GM12878 (cell line): ENCODE measurements at regions not wholly inside any gene's neighbourhood (a gene's known extent, or its start where the extent isn't known, plus 50 kb on each side); places are given as distances from the start of the nearest gene placed in this dataset.

Experiments
- ATAC-seq: fragments of 200-7000 bp; cut with Tn5 transposase; 3 replicates; pipeline ENCODE4 v1.9.1; 2020; ENCODE audit warnings: mild to moderate bottlenecking, moderate library complexity
- BruUV-seq: library from RNA; stranded (reverse); fragments of 400-500 nt; replicated peaks from 2 replicates; lab custom pipeline; 2021; lab: Mats Ljungman, UMichigan
- CTCF ChIA-PET: fragments of 300-600 bp; sonication (Branson Sonifier 250); formaldehyde crosslinking; extraction: SDS; loops from one replicate; lab custom pipeline; 2021; ENCODE audit warnings: inconsistent platforms; lab: Yijun Ruan, JAX
- POLR2A ChIA-PET: fragments of 350-600 bp; formaldehyde crosslinking; extraction: SDS; loops from one replicate; lab custom pipeline; 2021; ENCODE audit warnings: inconsistent platforms; lab: Charles Lee
- RAD21 ChIA-PET: fragments of 300-600 bp; sonication (Branson Sonifier 250); formaldehyde crosslinking; loops from one replicate; lab custom pipeline; 2023; ENCODE audit warnings: antibody characterized with exemption; ENCODE audit not compliant: unreplicated experiment; lab: Charles Lee
- SMC1A ChIA-PET: fragments of 300-600 bp; sonication (Branson Sonifier 250); formaldehyde crosslinking; loops from one replicate; lab custom pipeline; 2023; ENCODE audit not compliant: unreplicated experiment, uncharacterized antibody; lab: Charles Lee
- DNase-seq: peaks from one replicate; pipeline ENCODE4 v3.0.0-alpha.2; 2011; ENCODE audit warnings: low read depth, low spot score
- FAIRE-seq: peaks from 3 replicates; lab custom pipeline; 2011; peaks lifted over from hg19 to GRCh38; lab: Jason Lieb, UNC
- H2AFZ ChIP-seq: 2 replicates; pipeline ENCODE4 v1.6.0; 2011; ENCODE audit warnings: low read depth, low read length, control low read depth; ENCODE audit not compliant: control insufficient read depth
- H3K27ac ChIP-seq: 2 replicates; pipeline ENCODE4 v1.5.1; 2011; ENCODE audit warnings: control low read depth; ENCODE audit not compliant: control insufficient read depth, insufficient read depth
- H3K27me3 ChIP-seq, 2 experiments: replicated peaks in 1 of 2; 2 replicates each; pipeline versions ENCODE4 v1.6.0 to v1.6.1; 2011; ENCODE audit warnings: low read length in 1 of 2; ENCODE audit not compliant: control insufficient read depth in 2 of 2, insufficient read depth in 2 of 2
- H3K36me3 ChIP-seq, 2 experiments: 2 replicates each; pipeline ENCODE4 v1.5.1; 2011; ENCODE audit warnings: low read length in 1 of 2; ENCODE audit not compliant: control insufficient read depth in 2 of 2, insufficient read depth in 2 of 2
- H3K4me1 ChIP-seq: 2 replicates; pipeline ENCODE4 v1.6.1; 2011; ENCODE audit warnings: mild to moderate bottlenecking, low read length, moderate library complexity, mixed read lengths; ENCODE audit not compliant: control insufficient read depth, insufficient read depth
- H3K4me2 ChIP-seq: 2 replicates; pipeline ENCODE4 v1.6.0; 2011; ENCODE audit warnings: control low read depth; ENCODE audit not compliant: control insufficient read depth, insufficient read depth
- H3K4me3 ChIP-seq: fragments of 200-600 bp; sonication (generic); 2 replicates; pipeline ENCODE4 v1.5.1; 2016
- H3K79me2 ChIP-seq: 2 replicates; pipeline ENCODE4 v1.6.0; 2011; ENCODE audit warnings: low read length; ENCODE audit not compliant: control insufficient read depth, insufficient read depth
- H3K9ac ChIP-seq: 2 replicates; pipeline ENCODE4 v1.8.0; 2011; ENCODE audit warnings: low read length, control low read depth, mixed read lengths; ENCODE audit not compliant: control insufficient read depth, insufficient read depth
- H3K9me3 ChIP-seq: replicated peaks from 3 replicates; pipeline ENCODE4 v1.5.1; 2011; ENCODE audit warnings: mild to moderate bottlenecking, low read length; ENCODE audit not compliant: control insufficient read depth, insufficient read depth
- H4K20me1 ChIP-seq: 2 replicates; pipeline ENCODE4 v1.6.0; 2011; ENCODE audit not compliant: control insufficient read depth, insufficient read depth
- ATF7 ChIP-seq: fragments of 450-650 bp; IDR thresholded peaks from 2 replicates; pipeline ENCODE4 v1.6.1; 2016; ENCODE audit warnings: low read depth, mild to moderate bottlenecking
- EED ChIP-seq: sonication (generic); IDR thresholded peaks from 2 replicates; pipeline ENCODE4 v1.6.1; 2016; ENCODE audit warnings: antibody characterized with exemption, low read depth
- HDAC2 ChIP-seq: fragments of 200-600 bp; sonication (generic); IDR thresholded peaks from 2 replicates; pipeline ENCODE4 v1.6.1; 2017
- IKZF1 ChIP-seq: fragments of 450-650 bp; conservative IDR thresholded peaks from 2 replicates; pipeline ENCODE4 v1.6.1; 2017; ENCODE audit warnings: antibody characterized with exemption, mild to moderate bottlenecking
- JUNB ChIP-seq: IDR thresholded peaks from 2 replicates; pipeline ENCODE4 v1.6.1; 2016; ENCODE audit warnings: antibody characterized with exemption, mild to moderate bottlenecking
- MTA3 ChIP-seq: IDR thresholded peaks from 2 replicates; pipeline ENCODE4 v1.6.1; 2012; ENCODE audit warnings: low read length, inconsistent platforms, borderline replicate concordance
- MXI1 ChIP-seq: fragments of 150-350 bp; IDR thresholded peaks from 2 replicates; pipeline ENCODE4 v1.6.1; 2011; ENCODE audit warnings: low read depth, mild to moderate bottlenecking, inconsistent platforms, low read length, improper control_type of control experiment
- NR2F1 ChIP-seq: fragments of 450-650 bp; conservative IDR thresholded peaks from 2 replicates; pipeline ENCODE4 v1.6.1; 2017; ENCODE audit warnings: mild to moderate bottlenecking
- POLR2AphosphoS5 ChIP-seq: IDR thresholded peaks from 2 replicates; pipeline ENCODE4 v1.6.1; 2011; ENCODE audit warnings: mild to moderate bottlenecking, low read length, inconsistent platforms
- SPI1 ChIP-seq: IDR thresholded peaks from 2 replicates; pipeline ENCODE4 v1.6.1; 2011; ENCODE audit warnings: low read depth, mild to moderate bottlenecking, low read length, moderate library complexity, borderline replicate concordance; ENCODE audit not compliant: insufficient read depth
- WRNIP1 ChIP-seq: IDR thresholded peaks from 2 replicates; pipeline ENCODE4 v1.6.1; 2011; ENCODE audit warnings: low read depth, low read length, improper control_type of control experiment, borderline replicate concordance
- WGBS: methylation state at CpG from one replicate; pipeline ENCODE4 v1.1.6; 2016; ENCODE audit warnings: low lambda C conversion rate; ENCODE audit not compliant: insufficient replicate concordance, insufficient coverage; ENCODE audit errors: missing lambda C conversion rate; 5-methylcytosine and 5-hydroxymethylcytosine counted together
- in situ Hi-C: fragments of 300-500 bp; cut with MboI; formaldehyde crosslinking; loops from 9 replicates; pipeline ENCODE4 v1.14.3; 2018; ENCODE audit warnings: mixed read lengths
- intact Hi-C: fragments of 100-400 bp; cut with micrococcal nuclease; formaldehyde crosslinking; loops from one replicate; pipeline ENCODE4 v1.14.2; 2022; ENCODE audit not compliant: unreplicated experiment
- TF ChIP-seq, protein P1 (sequence below): fragments of 450-650 bp; IDR thresholded peaks from 2 replicates; pipeline ENCODE4 v1.6.1; 2017; ENCODE audit warnings: low read depth, mild to moderate bottlenecking, moderate library complexity
- TF ChIP-seq, protein P2 (sequence below): fragments of 450-650 bp; formaldehyde crosslinking; IDR thresholded peaks from 2 replicates; pipeline ENCODE4 v1.4.0; 2022; ENCODE audit warnings: mild to moderate bottlenecking, moderate library complexity
- TF ChIP-seq, protein P3 (sequence below): IDR thresholded peaks from 2 replicates; pipeline ENCODE4 v1.6.1; 2012; ENCODE audit warnings: low read depth, low read length, improper control_type of control experiment

DNA sequence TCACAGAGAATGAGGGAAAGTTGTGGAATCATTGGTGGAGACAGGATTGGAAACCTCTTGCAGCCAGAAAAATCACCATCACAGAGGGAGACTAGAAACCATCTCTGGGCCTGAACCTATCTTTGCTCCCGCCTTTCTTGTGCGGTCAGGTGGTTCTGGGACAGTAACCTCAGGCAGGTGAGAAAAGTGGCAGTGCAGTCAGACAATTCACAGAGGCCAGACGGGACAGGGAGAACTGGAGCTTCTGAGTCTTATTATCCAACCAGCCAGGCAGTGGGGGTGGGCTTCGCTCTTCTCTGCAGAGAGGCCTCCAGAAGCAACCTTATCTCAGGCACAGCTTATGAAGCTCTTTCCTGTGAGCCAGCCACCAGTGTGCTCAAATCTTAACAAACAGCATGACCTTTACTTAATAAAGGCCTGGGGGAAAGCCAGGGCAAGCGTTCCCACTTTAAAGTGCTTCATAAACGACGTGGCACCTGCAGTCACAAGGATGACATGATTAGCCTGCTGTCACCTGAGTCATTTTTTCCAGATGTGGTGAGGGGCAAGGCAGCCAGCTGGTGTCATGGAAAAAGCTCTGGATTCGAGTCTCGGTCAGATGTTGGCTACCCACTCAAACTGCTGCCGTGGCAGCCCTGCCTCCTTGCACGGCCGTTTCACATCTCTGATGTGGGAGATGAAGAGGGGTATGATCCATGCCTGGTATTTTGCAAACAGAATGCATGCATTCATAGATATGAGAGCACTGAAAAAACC lies 109.7 kb downstream of the B3GNT2 start (continued):
- peak; percentile 40; the same call in 1 of the 2 replicates for TF ChIP-seq JUNB
- TF ChIP-seq, protein P1, sequence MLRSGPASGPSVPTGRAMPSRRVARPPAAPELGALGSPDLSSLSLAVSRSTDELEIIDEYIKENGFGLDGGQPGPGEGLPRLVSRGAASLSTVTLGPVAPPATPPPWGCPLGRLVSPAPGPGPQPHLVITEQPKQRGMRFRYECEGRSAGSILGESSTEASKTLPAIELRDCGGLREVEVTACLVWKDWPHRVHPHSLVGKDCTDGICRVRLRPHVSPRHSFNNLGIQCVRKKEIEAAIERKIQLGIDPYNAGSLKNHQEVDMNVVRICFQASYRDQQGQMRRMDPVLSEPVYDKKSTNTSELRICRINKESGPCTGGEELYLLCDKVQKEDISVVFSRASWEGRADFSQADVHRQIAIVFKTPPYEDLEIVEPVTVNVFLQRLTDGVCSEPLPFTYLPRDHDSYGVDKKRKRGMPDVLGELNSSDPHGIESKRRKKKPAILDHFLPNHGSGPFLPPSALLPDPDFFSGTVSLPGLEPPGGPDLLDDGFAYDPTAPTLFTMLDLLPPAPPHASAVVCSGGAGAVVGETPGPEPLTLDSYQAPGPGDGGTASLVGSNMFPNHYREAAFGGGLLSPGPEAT: peak; percentile 86
- TF ChIP-seq NR2F1: peak; percentile 81
- peak; percentile 86 for TF ChIP-seq ATF7
- TF ChIP-seq, all 136 proteins: peak for 21

DNA sequence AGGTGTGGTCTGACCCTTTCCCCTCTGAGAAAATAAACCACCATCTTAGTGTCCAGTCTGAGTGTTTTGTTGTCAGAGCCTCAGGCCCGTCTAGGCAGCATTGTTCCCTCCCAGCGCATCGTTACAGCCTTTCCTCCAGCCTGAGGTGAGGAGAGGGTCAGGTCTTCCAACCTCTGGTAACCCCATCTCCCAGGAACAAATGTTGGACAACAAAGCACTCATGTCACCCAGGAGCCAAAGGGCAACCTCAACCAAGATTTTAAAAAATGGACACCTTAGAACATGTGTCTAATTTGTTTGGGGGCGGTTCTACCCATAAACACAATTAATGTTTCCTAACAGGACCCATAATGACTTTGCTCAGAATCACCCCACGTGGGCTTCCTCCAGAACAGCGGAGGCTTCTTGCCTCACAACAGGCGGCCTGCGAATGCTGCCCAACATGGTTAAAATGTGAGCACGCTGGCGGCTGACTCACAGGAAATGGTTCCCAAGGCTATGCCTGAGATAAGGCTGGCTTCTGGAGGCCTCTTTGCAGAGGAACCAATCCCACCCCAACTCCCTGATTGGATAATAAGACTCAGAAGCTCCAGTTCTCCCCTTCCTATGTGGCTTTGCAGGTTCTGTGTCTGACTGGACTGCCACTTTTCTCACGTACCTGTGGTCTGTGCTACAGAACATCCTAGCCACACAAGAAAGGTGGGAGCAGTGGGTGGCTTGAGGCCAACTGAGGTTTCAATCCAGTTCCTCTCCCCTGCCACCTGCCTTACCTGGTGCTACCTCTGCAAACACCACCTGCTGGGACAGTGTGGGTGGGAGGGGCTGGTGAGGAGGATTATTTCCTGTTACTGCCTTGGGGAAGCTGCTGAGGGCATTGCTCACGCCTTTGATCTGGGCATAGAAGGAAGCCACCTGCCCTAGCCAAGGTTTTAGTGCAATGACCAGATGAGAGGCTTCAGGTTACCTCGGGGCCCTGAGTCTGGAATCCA lies 108.8 kb downstream of the B3GNT2 start:
- peak overlapping the region; percentile 57 for H3K9ac ChIP-seq
- peaks cover 74% of the 10 kb centered on the region for H3K4me1 ChIP-seq
- ChIA-PET RAD21 (interaction anchor here (0.8 to 10.6 kb wide), 29 partner anchors 9 to 312 kb away, joined by 3 to 126 read pairs (median 6); no protein-coding TSS in a partner anchor), POLR2A (interaction anchor here (0.6 to 6.3 kb wide), 16 partner anchors 8 to 310 kb away, joined by 3 to 49 read pairs (median 4); partner anchors contain the start of gene B3GNT2), CTCF (interaction anchor here (0.6 to 4.7 kb wide), 10 partner anchors 27 to 310 kb away, joined by 3 to 25 read pairs (median 3); no protein-coding TSS in a partner anchor), SMC1A (interaction anchor here (0.7 to 26.8 kb wide), 31 partner anchors 7 to 386 kb away, joined by 3 to 467 read pairs (median 5); no protein-coding TSS in a partner anchor)
- FAIRE-seq: no peak
- in situ Hi-C loops (loop anchor here (5.0 kb wide), 1 partner anchor 162 kb away; no protein-coding TSS in a partner anchor), intact Hi-C loops (loop anchor here (1.0 to 10.0 kb wide), 6 partner anchors 44 to 390 kb away; no protein-coding TSS in a partner anchor)
- no peaks in the 10 kb centered on the region for H3K9me3 ChIP-seq
- no peaks in the 10 kb centered on the region for H3K27me3 ChIP-seq
- WGBS: 73% methylated on average over 13 of the region's 13 CpGs
- peak overlapping the region; percentile 18 for H2AFZ ChIP-seq
- H3K4me3 ChIP-seq: 0 out of 2 replicates have a peak overlapping the region, but pooled peaks have one; percentile 11
- peak; percentile 71 for DNase-seq
- H3K4me2 ChIP-seq: peak overlapping the region; percentile 19
- peak; percentile 7 for ATAC-seq
- H3K36me3 ChIP-seq: no peaks in the 10 kb centered on the region
- H3K27ac ChIP-seq: peak overlapping the region; percentile 99
- BruUV-seq: no TSS peak
- no peaks in the 10 kb centered on the region for H4K20me1 ChIP-seq
- H3K79me2 ChIP-seq: peaks cover 28% of the 10 kb centered on the region
- peak; percentile 27; the same call in 1 of the 2 replicates for TF ChIP-seq IKZF1
- TF ChIP-seq, protein P2, sequence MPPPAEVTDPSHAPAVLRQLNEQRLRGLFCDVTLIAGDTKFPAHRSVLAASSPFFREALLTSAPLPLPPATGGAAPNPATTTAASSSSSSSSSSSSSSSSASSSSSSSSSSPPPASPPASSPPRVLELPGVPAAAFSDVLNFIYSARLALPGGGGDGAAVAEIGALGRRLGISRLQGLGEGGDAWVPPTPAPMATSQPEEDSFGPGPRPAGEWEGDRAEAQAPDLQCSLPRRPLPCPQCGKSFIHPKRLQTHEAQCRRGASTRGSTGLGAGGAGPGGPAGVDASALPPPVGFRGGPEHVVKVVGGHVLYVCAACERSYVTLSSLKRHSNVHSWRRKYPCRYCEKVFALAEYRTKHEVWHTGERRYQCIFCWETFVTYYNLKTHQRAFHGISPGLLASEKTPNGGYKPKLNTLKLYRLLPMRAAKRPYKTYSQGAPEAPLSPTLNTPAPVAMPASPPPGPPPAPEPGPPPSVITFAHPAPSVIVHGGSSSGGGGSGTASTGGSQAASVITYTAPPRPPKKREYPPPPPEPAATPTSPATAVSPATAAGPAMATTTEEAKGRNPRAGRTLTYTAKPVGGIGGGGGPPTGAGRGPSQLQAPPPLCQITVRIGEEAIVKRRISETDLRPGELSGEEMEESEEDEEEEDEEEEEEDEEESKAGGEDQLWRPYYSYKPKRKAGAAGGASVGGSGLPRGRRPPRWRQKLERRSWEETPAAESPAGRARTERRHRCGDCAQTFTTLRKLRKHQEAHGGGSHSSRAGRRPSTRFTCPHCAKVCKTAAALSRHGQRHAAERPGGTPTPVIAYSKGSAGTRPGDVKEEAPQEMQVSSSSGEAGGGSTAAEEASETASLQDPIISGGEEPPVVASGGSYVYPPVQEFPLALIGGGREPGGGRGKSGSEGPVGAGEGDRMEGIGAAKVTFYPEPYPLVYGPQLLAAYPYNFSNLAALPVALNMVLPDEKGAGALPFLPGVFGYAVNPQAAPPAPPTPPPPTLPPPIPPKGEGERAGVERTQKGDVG (CRISPR knock-in tag): 0 out of 2 replicates have a peak, but pooled peaks have one; percentile 54
- peak; percentile 32; the same call in 1 of the 2 replicates for TF ChIP-seq POLR2AphosphoS5
- TF ChIP-seq MXI1: 0 out of 2 replicates have a peak, but pooled peaks have one; percentile 10
- TF ChIP-seq EED: peak; percentile 62; the same call in 1 of the 2 replicates
- TF ChIP-seq, protein P3, sequence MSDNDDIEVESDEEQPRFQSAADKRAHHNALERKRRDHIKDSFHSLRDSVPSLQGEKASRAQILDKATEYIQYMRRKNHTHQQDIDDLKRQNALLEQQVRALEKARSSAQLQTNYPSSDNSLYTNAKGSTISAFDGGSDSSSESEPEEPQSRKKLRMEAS: 0 out of 2 replicates have a peak, but pooled peaks have one; percentile 46
- no peak for TF ChIP-seq HDAC2
- TF ChIP-seq WRNIP1: 0 out of 2 replicates have a peak, but pooled peaks have one; percentile 45
- TF ChIP-seq MTA3: no peak
- peak; percentile 65; the same call in 1 of the 2 replicates for TF ChIP-seq SPI1
